ENCODE measurements at regions not wholly inside any gene's neighbourhood (a gene's known extent, or its start where the extent isn't known, plus 50 kb on each side); places are given as distances from the start of the nearest gene placed in this dataset.

DNA sequence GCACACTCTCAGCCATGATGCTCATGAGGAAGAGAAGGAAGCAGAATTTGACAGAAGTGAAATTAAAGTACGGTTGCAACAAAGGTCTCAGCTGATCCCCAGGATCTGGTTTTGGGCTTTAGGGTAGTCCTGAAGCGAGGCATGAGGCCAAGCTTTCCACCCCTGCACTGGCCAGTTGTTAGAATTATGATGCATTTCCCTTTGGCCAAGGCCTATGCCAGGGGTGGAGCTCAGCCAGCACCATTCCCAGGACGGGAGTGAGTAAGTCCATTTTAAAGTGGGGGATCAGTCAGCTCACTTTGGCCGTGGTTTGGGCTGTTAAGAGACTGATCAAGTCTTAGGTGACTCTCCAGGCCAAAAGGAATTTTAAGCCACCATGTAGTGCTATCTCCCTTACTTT, 314.5 kb upstream of the MMADHC start:
- POLR2A ChIA-PET = no interaction called here
- CTCF ChIA-PET = no interaction called here

GRCh38 chr2:149901231-149901859, 313.8 kb upstream of the MMADHC start:
- ChIA-PET CTCF (no interaction called here), POLR2A (no interaction called here)

DNA sequence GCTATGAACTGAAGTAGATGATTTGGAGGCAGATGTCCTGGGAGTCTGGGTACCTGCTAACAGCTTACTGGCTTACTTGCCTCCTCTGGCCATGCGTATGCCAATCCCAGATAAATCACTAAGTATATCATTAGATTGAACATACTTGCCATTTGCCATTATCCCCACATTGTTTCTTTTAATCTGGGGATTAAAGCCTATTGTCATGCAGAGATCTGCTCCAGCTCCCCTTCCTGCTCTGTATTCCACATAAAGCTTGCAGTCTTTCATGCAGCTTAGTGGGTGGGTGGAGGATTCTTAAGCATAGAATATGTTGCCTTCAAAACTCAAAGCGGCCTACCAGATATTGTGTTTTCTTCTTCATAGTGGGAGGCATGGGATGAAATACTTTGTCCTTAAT, 311.8 kb upstream of the MMADHC start:
- ChIA-PET CTCF (no interaction called here), POLR2A (no interaction called here)

- CTCF ChIA-PET = no interaction called here
- POLR2A ChIA-PET = no interaction called here
Observed at GRCh38 chr2:149894760-149895159, 307.2 kb upstream of the MMADHC start.

GRCh38 chr2:149894226-149894625, 306.7 kb upstream of the MMADHC start:
- ChIA-PET CTCF (no interaction called here), POLR2A (no interaction called here)

- ChIA-PET CTCF (no interaction called here), POLR2A (no interaction called here)
Observed at GRCh38 chr2:149892563-149892962, 305.0 kb upstream of the MMADHC start.

- ChIA-PET CTCF (no interaction called here), POLR2A (no interaction called here)
Observed at GRCh38 chr2:149885946-149886345, 298.4 kb upstream of the MMADHC start.

GRCh38 chr2:149885468-149885867, 297.9 kb upstream of the MMADHC start:
- CTCF ChIA-PET = no interaction called here
- POLR2A ChIA-PET = no interaction called here

- POLR2A ChIA-PET = no interaction called here
- CTCF ChIA-PET = interaction anchor here (0.6 kb wide), 1 partner anchor 22 kb away, joined by 3 read pairs; no protein-coding TSS in a partner anchor
Observed at GRCh38 chr2:149884871-149885270, 297.3 kb upstream of the MMADHC start.

GRCh38 chr2:149877913-149878312, 290.3 kb upstream of the MMADHC start:
- ChIA-PET CTCF (no interaction called here), POLR2A (no interaction called here)

- CTCF ChIA-PET = no interaction called here
- POLR2A ChIA-PET = no interaction called here
Observed at GRCh38 chr2:149877074-149877473, 289.5 kb upstream of the MMADHC start.

DNA sequence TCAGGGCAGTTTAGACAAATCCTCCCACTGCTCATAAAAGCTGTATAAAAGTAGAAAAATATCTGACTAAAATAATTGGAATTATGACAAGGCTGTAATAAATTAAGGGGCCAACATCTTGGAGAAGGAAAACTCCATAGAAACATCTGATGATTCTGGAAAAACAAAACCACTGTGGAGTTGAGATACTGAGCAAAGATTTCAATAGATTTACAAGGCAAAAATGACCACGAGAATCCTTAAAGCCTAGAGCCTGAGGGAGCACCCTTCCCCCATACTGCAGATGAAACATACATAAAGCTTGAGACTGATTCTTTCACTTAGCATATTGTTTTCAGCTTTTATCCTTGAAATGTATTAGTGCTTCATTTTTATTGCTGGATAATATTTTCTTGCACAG, 286.4 kb upstream of the MMADHC start:
- CTCF ChIA-PET = no interaction called here
- POLR2A ChIA-PET = no interaction called here

DNA sequence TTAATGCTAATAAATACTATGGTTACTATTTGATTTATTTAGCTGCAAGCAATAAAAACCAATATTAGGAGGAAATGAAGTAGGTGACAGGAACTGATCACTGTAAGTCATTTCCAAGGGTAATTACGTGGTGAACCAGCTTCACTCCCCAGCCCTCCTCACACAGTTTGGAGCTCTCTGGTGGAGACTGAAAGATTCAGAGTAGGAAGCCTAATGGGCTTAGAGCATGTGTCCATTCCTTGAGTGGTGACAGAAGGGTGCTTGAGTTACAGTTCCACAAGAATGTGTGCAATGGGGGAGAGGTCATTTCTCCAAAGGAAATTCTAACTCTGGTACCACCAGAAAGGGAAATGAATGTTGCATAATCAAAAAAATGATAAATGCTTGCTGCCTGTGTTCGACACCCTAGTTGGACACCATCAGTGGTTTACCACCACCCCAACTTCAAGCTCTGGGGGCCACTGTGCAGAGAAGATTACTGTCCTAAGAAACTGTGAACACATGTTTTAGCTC, 285.1 kb upstream of the MMADHC start:
- POLR2A ChIA-PET = no interaction called here
- CTCF ChIA-PET = no interaction called here

- POLR2A ChIA-PET = no interaction called here
- CTCF ChIA-PET = no interaction called here
Observed at GRCh38 chr2:149872041-149872440, 284.5 kb upstream of the MMADHC start.

DNA sequence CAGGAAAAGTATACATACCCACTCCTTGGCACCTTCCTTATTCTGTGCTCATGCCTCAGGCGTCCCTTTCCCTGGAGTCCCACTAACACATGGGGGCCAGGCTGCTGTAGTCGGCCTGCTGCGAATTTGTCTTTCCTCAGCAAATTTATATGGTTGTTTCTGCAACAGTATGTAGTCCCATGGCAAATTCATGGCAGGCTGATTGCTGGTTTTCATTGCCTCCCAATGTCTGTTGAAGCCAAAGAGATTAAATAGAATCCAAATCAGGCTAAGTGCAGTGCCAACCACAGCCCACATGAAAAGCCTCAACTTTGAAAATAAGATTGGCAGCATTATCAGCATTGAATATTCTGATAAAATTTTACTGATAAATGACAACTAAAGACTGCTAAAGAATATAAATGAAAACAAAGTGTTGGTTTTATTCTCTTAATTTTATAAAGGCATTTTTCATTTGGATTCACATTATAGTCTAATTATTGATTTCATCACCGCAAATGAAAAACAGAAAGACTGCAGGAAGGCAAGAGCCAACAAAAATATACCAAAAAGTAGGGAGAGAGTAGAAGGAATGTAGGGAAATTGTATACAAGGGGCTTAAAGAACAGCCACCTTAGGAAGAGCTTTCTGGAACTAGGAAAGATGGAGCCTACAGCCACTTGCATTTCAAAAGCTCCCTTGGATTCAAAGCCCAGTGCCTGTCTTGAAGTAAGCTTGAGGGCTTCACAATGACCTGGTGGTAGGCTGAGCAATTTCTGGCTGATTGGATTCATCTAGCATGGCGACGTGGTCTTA, 283.7 kb upstream of the MMADHC start:
- ChIA-PET POLR2A (no interaction called here), CTCF (no interaction called here)

DNA sequence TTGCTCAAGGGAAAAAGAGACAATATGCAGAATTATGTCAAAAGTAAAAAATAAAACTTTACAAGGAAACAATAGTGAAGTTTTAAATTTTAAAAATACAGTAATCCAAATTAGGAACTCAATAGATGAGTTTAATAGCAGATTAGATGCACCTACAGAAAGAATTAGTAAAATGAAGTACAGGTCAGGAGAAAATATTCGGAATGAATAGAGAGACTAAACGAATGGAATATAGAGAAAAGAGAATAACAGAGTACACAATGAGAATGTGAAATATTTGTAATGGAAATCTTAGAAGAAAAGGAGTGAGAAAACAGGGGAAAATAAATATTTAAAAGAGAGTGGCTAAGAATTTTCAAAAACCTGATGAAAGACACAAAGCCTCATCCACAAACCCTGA, 275.7 kb upstream of the MMADHC start:
- ChIA-PET POLR2A (no interaction called here), CTCF (interaction anchor here (0.7 kb wide), 1 partner anchor 21 kb away, joined by 3 read pairs; no protein-coding TSS in a partner anchor)

DNA sequence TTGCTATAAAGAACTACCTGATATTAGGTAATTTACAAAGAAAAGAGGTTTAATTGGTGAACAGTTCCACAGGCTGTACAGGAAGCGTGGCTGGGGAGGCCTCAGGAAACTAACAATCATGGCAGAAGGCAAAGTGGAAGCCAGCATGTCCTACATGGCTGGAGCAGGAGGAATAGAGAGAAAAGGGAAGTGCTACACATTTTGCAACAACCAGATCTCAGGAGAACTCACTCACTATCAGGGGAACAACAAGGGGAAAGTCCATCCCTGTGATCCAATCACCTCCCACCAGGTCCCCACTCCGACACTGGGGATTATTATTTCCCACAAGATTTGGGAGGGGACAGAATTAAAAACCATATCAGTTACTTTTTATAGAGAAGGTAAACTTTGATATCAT, 273.5 kb upstream of the MMADHC start:
- CTCF ChIA-PET = no interaction called here
- POLR2A ChIA-PET = no interaction called here

DNA sequence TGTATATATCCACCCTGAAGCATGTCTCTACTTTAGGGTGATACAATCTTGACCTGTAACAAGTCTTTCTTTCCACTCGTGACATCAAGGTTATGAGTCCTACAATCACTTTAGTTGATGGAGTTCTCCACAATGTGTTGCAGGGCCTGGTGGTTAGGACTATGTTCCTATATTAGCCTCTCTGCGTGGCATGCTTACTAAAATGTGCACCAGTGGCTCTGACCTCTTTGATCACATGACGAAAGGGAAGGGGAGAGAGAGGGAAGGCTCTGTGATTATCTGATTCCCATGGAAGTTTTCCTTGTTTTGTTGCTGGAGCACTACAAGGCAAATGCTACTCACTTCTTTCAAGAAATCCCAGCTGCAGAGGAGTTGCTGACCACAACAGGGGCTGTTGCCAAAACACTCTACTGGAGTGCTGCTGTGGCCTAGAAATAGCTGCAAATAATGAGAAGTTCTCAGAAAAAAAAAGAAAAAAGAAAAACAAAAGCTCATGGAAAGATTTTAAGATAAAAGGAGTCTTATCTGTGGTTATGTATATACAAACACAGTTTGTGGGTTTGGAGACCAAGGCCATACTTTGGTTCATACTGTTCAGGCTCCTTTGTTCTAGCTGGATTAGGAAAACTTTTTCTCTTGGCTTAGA, 272.8 kb upstream of the MMADHC start:
- ChIA-PET CTCF (no interaction called here), POLR2A (no interaction called here)

DNA sequence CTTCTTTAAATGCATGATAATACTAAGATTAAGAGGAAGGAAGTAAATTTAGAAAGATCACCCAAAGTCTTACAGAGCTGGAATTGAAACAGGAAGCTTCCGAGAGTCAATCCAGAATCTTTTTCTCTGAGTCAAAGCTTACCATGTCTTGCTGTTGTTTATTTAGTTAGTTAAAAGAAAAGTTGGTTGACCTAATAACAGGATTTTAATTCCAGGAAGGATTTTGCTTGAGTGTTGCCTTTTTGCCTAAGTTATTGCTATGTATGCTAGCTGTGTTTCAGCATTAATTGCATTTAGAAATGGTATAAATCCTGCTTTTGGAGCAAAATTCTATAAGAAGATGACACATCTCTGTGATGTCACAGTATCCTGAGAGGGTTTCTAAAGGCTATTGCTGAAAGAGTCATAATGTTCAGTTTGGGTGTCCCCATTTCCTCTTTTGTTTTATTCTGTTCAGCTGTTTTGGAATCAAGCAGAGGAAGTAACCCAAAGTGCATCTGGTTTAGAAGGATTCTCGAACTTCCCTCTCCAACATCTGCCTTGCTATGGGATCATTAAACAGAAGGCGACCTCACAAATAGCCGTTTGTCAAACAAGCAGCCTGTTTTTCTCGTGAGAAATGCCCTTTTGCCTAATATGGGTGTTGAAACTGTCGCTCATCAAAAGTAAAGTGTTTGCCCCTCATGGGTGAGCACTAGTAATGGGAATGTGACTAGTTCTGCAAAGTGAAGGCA, 271.5 kb upstream of the MMADHC start:
- ChIA-PET POLR2A (no interaction called here), CTCF (no interaction called here)

DNA sequence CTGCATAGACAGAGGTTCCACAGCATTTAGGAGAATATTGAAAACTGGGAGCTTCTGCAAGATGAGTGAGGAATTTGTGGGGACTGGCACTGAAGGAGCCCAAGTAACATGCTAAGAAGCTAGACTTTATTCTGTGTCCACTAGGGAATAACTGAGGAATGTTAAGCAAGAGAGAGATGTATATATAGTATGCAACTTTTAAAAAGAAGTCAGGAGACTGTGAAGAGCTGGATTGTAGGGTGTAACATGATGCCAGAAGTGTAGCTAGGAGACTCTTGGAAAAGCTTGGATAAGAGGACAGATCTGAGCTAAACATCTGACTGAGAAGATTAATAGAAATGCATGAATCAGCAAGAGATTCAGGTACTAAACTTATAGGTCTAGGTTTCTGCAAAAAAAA, 270.6 kb upstream of the MMADHC start:
- ChIA-PET CTCF (no interaction called here), POLR2A (no interaction called here)

GRCh38 chr2:149857344-149857743, 269.8 kb upstream of the MMADHC start:
- POLR2A ChIA-PET = no interaction called here

More at GRCh38 chr2:149857344-149857743, 269.8 kb upstream of the MMADHC start:
- CTCF ChIA-PET = no interaction called here
